ENCODE measurements at regions not wholly inside any gene's neighbourhood (a gene's known extent, or its start where the extent isn't known, plus 50 kb on each side); places are given as distances from the start of the nearest gene placed in this dataset.

DNA sequence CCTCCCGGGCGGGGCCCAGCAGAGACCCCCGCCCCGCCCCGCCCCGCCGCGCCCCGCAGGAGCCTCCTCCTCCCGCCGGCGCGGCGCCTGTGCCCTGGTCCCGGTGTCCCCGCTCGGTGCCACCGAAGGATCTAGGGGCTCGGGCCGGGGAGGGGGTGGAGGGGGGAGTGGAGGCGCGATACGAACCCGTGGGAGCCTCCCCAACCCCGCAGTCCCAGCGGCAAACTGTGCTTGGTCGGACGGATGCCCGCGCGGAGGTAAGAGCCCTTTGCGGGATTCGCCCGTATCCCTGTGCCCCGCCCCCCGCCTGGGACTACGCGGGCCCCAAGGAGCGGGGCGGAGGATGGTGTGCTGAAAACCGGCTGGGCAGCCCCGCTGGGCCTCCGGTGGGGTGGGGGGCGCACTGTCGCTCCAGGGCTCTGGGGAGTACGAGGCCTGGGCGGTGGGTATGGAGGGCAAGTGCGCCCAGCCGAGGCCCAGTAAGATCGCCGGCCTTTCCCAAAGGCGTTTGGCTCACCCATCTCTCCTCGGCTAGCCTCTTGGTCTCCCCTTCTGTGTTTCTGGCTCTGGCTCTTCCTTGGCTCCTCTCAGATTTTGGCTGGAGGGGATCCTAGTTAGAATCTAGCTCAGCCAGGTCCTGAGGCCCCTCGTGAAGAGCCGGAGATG is 65.6 kb upstream of the POLG start:
- intact Hi-C loops (cut with DNase I; ENCODE audit: low total_unique reads) = no loop called here
- no peak overlapping the region for H3K27ac ChIP-seq
- WGBS, 2 donors = 0 to 12% methylated on average over 6 to 11 of the region's 55 CpGs

DNA sequence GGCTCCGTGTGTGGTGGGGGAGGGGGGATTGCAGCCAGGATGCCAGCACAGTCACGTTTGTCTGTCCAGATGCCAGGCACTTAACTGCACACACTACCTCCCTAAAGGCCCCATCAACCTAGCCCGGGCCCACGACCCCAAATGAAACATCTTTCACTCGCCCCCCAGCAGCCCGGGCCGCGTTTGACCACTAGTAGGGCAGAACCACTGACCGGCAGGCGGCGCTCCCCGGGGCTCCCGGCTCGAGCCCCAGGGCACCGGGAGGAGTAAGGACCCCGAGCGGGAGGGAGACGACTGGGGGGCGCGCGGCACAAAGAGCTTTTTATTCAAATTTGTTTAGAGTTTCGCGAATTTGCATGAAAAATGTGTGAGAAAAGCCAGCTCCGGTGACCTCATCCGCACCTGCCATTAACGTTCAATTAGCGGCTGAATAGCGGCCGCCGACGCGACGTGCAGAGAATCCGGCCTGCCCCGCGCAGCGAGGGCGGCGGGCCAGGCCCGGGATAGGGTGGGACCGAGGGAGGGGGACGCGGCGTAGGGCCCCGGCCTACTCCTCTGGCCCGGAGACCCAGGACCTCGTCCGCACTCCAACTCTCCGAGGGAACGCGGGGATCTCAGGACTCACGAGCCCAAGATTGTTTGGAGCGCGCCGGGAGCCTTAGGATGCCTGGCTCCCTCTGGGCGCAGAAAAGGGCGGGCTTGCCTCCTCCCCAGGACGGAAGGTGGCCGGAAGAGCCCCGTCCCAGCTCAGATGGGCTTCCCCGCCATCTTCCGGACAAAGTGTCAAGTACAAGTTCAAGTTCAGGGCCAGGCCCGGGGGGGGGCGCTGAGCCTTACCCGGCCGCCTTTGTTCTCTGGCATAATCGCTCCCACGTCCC is 64.9 kb upstream of the POLG start:
- TF ChIP-seq, protein P1, sequence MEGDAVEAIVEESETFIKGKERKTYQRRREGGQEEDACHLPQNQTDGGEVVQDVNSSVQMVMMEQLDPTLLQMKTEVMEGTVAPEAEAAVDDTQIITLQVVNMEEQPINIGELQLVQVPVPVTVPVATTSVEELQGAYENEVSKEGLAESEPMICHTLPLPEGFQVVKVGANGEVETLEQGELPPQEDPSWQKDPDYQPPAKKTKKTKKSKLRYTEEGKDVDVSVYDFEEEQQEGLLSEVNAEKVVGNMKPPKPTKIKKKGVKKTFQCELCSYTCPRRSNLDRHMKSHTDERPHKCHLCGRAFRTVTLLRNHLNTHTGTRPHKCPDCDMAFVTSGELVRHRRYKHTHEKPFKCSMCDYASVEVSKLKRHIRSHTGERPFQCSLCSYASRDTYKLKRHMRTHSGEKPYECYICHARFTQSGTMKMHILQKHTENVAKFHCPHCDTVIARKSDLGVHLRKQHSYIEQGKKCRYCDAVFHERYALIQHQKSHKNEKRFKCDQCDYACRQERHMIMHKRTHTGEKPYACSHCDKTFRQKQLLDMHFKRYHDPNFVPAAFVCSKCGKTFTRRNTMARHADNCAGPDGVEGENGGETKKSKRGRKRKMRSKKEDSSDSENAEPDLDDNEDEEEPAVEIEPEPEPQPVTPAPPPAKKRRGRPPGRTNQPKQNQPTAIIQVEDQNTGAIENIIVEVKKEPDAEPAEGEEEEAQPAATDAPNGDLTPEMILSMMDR (IDR thresholded peaks at IDR 0.05) = no peak
- TF ChIP-seq POLR2A (IDR thresholded peaks at IDR 0.05) = no peak
- Histone ChIP-seq H3K27ac (no peak overlapping the region), H3K9me3 (no peaks in the 10 kb centered on the region), H3K4me3 (peak overlapping the region; percentile 36 to 42), H3K27me3 (no peaks in the 10 kb centered on the region), H3K4me1 (peaks cover 14% of the 10 kb centered on the region), H3K36me3 (ENCODE audit: low read depth, missing control alignments) (no peaks in the 10 kb centered on the region)
- 3 to 4% methylated on average over 35 to 68 of the region's 68 CpGs for WGBS, 2 donors
- no peak for DNase-seq
- intact Hi-C loops (cut with DNase I; ENCODE audit: low total_unique reads) = no loop called here

More for the DNA sequence above, 65.6 kb upstream of the POLG start:
- H3K27me3 ChIP-seq = no peaks in the 10 kb centered on the region
- peaks cover 14% of the 10 kb centered on the region for H3K4me1 ChIP-seq
- no peaks in the 10 kb centered on the region for H3K9me3 ChIP-seq
- no peak for TF ChIP-seq POLR2A (IDR thresholded peaks at IDR 0.05)
- TF ChIP-seq, protein P1 (IDR thresholded peaks at IDR 0.05) = no peak
- no peaks in the 10 kb centered on the region for H3K36me3 ChIP-seq (ENCODE audit: low read depth, missing control alignments)
- peak overlapping the region; percentile 36 to 42 for H3K4me3 ChIP-seq
- DNase-seq = no peak

GRCh38 chr15:89398896-89399237 is 64.2 kb upstream of the POLG start:
- Histone ChIP-seq H3K4me1 (peaks cover 14% of the 10 kb centered on the region), H3K27ac (no peak overlapping the region), H3K36me3 (ENCODE audit: low read depth, missing control alignments) (no peaks in the 10 kb centered on the region), H3K9me3 (no peaks in the 10 kb centered on the region), H3K27me3 (no peaks in the 10 kb centered on the region), H3K4me3 (no peak overlapping the region)
- no peak for DNase-seq
- intact Hi-C loops (cut with DNase I; ENCODE audit: low total_unique reads) = no loop called here
- WGBS, 2 donors = 32 to 33% methylated on average over 4 to 5 of the region's 5 CpGs
- no peak for TF ChIP-seq POLR2A (IDR thresholded peaks at IDR 0.05)
- TF ChIP-seq, protein P1 (IDR thresholded peaks at IDR 0.05) = no peak

DNA sequence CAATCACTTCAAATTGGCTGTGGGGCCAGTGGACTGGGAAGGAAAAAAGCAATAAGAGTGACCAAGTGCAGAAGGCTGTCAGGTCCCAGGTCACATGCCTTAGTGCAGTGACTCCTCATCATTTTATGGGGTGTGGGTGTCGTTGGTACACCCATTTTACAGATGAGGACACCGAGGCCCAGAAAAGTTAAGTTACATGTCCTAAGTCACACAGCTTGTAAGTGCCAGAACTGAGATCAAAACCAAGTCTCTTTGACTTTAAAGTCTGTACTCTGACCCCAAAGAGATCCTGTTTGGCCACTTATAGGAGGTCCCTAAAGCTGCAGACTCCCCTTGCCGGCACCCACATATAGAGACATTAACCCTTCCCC is 63.0 kb upstream of the POLG start:
- Histone ChIP-seq H3K36me3 (ENCODE audit: low read depth, missing control alignments) (no peaks in the 10 kb centered on the region), H3K27ac (no peak overlapping the region), H3K4me1 (peaks cover 14% of the 10 kb centered on the region), H3K4me3 (no peak overlapping the region), H3K9me3 (no peaks in the 10 kb centered on the region), H3K27me3 (no peaks in the 10 kb centered on the region)
- WGBS, 2 donors = 63% methylated on average over 3 of the region's 3 CpGs
- intact Hi-C loops (cut with DNase I; ENCODE audit: low total_unique reads) = no loop called here
- TF ChIP-seq POLR2A (IDR thresholded peaks at IDR 0.05) = no peak
- TF ChIP-seq, protein P1 (IDR thresholded peaks at IDR 0.05) = no peak
- DNase-seq = no peak
